ENCODE measurements at regions not wholly inside any gene's neighbourhood (a gene's known extent, or its start where the extent isn't known, plus 50 kb on each side); places are given as distances from the start of the nearest gene placed in this dataset.

DNA sequence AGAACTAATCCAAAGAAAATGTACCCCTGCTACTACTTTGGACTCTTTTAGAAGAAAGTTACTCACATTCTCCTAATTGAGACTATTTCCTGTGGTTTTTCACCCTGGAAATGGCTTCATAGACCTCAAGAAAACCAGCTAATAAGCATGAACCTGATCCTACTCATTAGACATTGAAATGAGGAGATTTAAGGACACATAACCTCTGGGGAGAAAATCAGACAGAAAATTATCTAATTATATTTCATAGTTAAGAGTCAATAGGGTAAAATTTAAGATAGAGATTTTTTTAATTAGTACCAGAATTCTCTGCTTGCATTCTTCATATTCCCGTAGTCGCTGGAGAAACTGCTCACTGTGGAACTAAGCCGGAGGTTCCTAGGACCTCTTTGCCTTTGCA is 114.6 kb upstream of the ACP3 start:
- H3K36me3 ChIP-seq (ENCODE audit: control insufficient read depth, insufficient read depth, low read length), result no peaks in the 10 kb centered on the region
- intact Hi-C loops (cut with micrococcal nuclease; ENCODE audit: unreplicated experiment), result no loop called here
- DNase-seq, result no peak
- no peaks in the 10 kb centered on the region for H3K9me3 Mint-ChIP-seq (ENCODE audit: unreplicated experiment)
- no peak overlapping the region for H3K4me3 ChIP-seq (ENCODE audit: low read depth, low read length)
- no peaks in the 10 kb centered on the region for H3K4me1 Mint-ChIP-seq (ENCODE audit: low read depth, unreplicated experiment)
- no peaks in the 10 kb centered on the region for H3K36me3 Mint-ChIP-seq (ENCODE audit: insufficient read depth, unreplicated experiment)
- POLR2A ChIA-PET, result no interaction called here
- CTCF ChIA-PET, result no interaction called here
- H3K27me3 Mint-ChIP-seq (ENCODE audit: insufficient read depth, unreplicated experiment), result peaks cover 6% of the 10 kb centered on the region
- no peak overlapping the region for H3K4me3 Mint-ChIP-seq (ENCODE audit: unreplicated experiment)
- no TSS peak for BruUV-seq (replicated peaks)
- H3K9me3 ChIP-seq, result no peaks in the 10 kb centered on the region
- no peaks in the 10 kb centered on the region for H3K27me3 ChIP-seq (replicated peaks; ENCODE audit: control insufficient read depth, insufficient read depth, low read length)
- no peak overlapping the region for H3K27ac Mint-ChIP-seq (ENCODE audit: unreplicated experiment)
- TF ChIP-seq, protein P1, sequence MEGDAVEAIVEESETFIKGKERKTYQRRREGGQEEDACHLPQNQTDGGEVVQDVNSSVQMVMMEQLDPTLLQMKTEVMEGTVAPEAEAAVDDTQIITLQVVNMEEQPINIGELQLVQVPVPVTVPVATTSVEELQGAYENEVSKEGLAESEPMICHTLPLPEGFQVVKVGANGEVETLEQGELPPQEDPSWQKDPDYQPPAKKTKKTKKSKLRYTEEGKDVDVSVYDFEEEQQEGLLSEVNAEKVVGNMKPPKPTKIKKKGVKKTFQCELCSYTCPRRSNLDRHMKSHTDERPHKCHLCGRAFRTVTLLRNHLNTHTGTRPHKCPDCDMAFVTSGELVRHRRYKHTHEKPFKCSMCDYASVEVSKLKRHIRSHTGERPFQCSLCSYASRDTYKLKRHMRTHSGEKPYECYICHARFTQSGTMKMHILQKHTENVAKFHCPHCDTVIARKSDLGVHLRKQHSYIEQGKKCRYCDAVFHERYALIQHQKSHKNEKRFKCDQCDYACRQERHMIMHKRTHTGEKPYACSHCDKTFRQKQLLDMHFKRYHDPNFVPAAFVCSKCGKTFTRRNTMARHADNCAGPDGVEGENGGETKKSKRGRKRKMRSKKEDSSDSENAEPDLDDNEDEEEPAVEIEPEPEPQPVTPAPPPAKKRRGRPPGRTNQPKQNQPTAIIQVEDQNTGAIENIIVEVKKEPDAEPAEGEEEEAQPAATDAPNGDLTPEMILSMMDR (IDR thresholded peaks at IDR 0.05; ENCODE audit: insufficient read depth in 1 of 2, low read depth in 1 of 2, low read length in 1 of 2, severe bottlenecking in 1 of 2, unreplicated experiment in 1 of 2), result no peak
- no peaks in the 10 kb centered on the region for H3K4me1 ChIP-seq

DNA sequence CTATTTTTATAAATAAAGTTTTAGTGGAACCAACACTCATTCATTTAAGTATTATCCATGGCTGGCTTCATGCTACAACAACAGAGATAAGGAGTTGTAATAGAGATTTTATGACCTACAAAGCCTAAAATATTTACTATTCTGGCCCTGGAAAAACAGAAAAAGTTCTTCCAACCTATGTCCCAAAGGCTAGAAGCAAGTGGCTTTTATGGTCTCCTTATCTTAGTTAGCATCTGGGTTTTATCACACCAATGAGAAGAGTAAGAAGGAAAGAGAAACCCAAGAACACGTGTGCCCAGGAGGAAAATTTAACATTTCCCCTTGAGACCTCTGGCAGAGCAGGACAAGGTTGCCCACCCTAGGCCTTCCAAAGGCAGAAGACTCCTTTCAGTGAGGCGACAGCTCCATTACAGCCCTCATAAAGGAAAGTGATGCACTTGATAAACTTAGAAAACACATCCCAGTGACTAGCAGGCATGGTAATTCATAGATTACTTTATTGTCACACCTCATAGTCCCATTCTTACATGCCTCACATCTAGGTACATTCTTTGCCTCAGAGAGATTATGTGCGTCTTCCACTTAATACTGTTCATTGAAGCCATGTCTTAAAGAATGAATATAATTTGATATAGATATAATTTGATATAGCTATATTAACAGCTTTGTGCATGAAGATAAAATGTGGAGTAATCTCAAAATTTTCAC is 113.2 kb upstream of the ACP3 start:
- no peaks in the 10 kb centered on the region for H3K9me3 Mint-ChIP-seq (ENCODE audit: unreplicated experiment)
- no peaks in the 10 kb centered on the region for H3K27me3 ChIP-seq (replicated peaks; ENCODE audit: control insufficient read depth, insufficient read depth, low read length)
- no peaks in the 10 kb centered on the region for H3K4me1 ChIP-seq
- no peaks in the 10 kb centered on the region for H3K36me3 Mint-ChIP-seq (ENCODE audit: insufficient read depth, unreplicated experiment)
- ChIA-PET POLR2A (no interaction called here), CTCF (no interaction called here)
- H3K4me3 Mint-ChIP-seq (ENCODE audit: unreplicated experiment), result no peak overlapping the region
- H3K4me1 Mint-ChIP-seq (ENCODE audit: low read depth, unreplicated experiment), result no peaks in the 10 kb centered on the region
- TF ChIP-seq, protein P1 (IDR thresholded peaks at IDR 0.05; ENCODE audit: insufficient read depth in 1 of 2, low read depth in 1 of 2, low read length in 1 of 2, severe bottlenecking in 1 of 2, unreplicated experiment in 1 of 2), result no peak
- H3K27ac Mint-ChIP-seq (ENCODE audit: unreplicated experiment), result no peak overlapping the region
- H3K27me3 Mint-ChIP-seq (ENCODE audit: insufficient read depth, unreplicated experiment), result peaks cover 8% of the 10 kb centered on the region
- DNase-seq, result no peak
- no TSS peak for BruUV-seq (replicated peaks)
- intact Hi-C loops (cut with micrococcal nuclease; ENCODE audit: unreplicated experiment), result no loop called here
- H3K36me3 ChIP-seq (ENCODE audit: control insufficient read depth, insufficient read depth, low read length), result no peaks in the 10 kb centered on the region
- H3K4me3 ChIP-seq (ENCODE audit: low read depth, low read length), result no peak overlapping the region
- no peaks in the 10 kb centered on the region for H3K9me3 ChIP-seq

DNA sequence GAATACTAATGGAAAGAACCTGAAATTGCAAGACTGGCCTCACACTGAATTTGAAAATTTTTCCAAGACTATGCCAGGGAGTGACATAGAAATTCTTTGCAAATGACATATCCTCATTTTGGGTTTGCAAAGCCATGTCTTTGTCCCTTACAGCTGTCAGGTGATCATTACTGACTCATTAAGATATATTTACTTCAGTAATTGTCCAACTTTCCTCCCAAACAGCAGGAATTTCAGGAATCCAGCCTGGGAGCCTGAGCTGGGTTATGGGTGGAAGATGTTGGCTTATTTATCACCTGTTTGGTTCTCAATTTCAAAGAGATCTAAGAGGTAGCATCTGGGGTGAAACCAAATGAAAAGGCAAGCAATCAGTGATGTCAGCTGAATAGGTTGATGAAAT is 111.6 kb upstream of the ACP3 start:
- no TSS peak for BruUV-seq (replicated peaks)
- DNase-seq, result no peak
- H3K4me3 Mint-ChIP-seq (ENCODE audit: unreplicated experiment), result no peak overlapping the region
- H3K4me1 Mint-ChIP-seq (ENCODE audit: low read depth, unreplicated experiment), result no peaks in the 10 kb centered on the region
- no peak overlapping the region for H3K27ac Mint-ChIP-seq (ENCODE audit: unreplicated experiment)
- no peaks in the 10 kb centered on the region for H3K36me3 Mint-ChIP-seq (ENCODE audit: insufficient read depth, unreplicated experiment)
- TF ChIP-seq, protein P1 (IDR thresholded peaks at IDR 0.05; ENCODE audit: insufficient read depth in 1 of 2, low read depth in 1 of 2, low read length in 1 of 2, severe bottlenecking in 1 of 2, unreplicated experiment in 1 of 2), result no peak
- no peaks in the 10 kb centered on the region for H3K4me1 ChIP-seq
- intact Hi-C loops (cut with micrococcal nuclease; ENCODE audit: unreplicated experiment), result no loop called here
- no peaks in the 10 kb centered on the region for H3K36me3 ChIP-seq (ENCODE audit: control insufficient read depth, insufficient read depth, low read length)
- H3K4me3 ChIP-seq (ENCODE audit: low read depth, low read length), result no peak overlapping the region
- peaks cover 8% of the 10 kb centered on the region for H3K27me3 Mint-ChIP-seq (ENCODE audit: insufficient read depth, unreplicated experiment)
- POLR2A ChIA-PET, result no interaction called here
- H3K9me3 ChIP-seq, result no peaks in the 10 kb centered on the region
- CTCF ChIA-PET, result no interaction called here
- H3K27me3 ChIP-seq (replicated peaks; ENCODE audit: control insufficient read depth, insufficient read depth, low read length), result no peaks in the 10 kb centered on the region
- H3K9me3 Mint-ChIP-seq (ENCODE audit: unreplicated experiment), result no peaks in the 10 kb centered on the region
